SKM-1 treated with dmso at 0.1 percent for 144 hours (cell line): ENCODE measurements at regions not wholly inside any gene's neighbourhood (a gene's known extent, or its start where the extent isn't known, plus 50 kb on each side); places are given as distances from the start of the nearest gene placed in this dataset.
"Not testable (repeated sequence)": the region's sequence is repeated elsewhere in the genome, so short reads cannot be mapped to it uniquely, and the experiment has no call there.

Experiments
- DNase-seq: peaks from one replicate; lab custom pipeline; 2025; ENCODE audit not compliant: unreplicated experiment; lab: John Stamatoyannopoulos, UW

DNA sequence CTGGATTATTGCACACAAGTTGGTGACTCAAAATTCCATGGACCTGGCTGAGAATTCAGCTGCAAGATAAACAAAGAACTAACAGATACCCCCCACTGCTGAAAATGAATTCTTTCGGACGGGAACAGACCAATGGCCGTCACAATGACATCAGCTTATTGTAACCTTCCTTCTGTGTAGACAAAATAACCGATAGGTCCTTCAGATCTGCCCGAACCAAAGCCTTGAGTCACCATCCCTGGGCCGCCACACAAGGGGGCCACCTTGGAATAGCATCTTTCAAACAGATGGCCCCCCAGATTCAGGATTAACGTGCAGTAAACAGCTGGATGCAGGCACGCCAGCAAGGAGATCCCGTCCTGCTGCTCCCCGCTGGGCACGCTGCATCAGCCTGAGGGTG lies 214.0 kb upstream of the EXOC2 start:
- DNase-seq, result no peak

DNA sequence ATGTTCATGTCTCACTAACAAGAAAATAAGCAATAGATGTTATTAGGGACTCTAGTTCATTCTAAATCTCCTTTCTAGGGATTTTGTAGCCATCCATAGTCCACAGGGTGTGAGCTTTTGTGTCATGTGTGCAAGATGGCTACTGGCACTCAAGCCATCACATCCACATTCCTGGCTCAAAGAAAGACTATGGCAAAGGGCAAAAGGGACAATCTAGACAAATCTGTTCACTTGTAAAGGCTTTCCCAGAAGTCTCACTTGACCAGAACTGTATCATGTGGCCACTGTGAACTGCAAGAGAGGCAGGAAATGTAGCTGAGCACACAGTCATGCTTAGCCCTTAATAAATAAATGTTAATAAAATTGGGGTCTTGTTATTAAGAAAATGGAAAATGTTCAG lies 212.6 kb upstream of the EXOC2 start:
- DNase-seq, result no peak

DNA sequence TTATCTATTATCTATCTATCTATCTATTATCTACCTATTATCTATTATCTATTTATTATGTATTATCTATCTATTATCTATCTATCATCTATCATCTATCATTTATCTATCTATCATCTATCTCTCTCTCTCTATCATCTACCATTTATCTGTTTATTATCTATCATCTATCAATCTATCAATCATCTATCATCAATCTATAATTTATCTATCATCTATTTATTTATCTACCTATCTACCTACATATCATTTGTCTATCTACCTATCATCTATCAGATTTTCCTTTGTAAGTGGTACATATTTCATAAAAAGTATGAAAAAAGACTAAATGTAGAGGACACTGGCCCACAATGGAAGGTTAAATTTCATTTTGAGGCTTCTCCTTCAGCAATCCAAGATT lies 212.1 kb upstream of the EXOC2 start:
- DNase-seq, result no peak

- no peak for DNase-seq
Observed at GRCh38 chr6:903761-904160, 210.8 kb upstream of the EXOC2 start.

- DNase-seq, result no peak
Observed at GRCh38 chr6:901696-902460, 208.9 kb upstream of the EXOC2 start.

DNA sequence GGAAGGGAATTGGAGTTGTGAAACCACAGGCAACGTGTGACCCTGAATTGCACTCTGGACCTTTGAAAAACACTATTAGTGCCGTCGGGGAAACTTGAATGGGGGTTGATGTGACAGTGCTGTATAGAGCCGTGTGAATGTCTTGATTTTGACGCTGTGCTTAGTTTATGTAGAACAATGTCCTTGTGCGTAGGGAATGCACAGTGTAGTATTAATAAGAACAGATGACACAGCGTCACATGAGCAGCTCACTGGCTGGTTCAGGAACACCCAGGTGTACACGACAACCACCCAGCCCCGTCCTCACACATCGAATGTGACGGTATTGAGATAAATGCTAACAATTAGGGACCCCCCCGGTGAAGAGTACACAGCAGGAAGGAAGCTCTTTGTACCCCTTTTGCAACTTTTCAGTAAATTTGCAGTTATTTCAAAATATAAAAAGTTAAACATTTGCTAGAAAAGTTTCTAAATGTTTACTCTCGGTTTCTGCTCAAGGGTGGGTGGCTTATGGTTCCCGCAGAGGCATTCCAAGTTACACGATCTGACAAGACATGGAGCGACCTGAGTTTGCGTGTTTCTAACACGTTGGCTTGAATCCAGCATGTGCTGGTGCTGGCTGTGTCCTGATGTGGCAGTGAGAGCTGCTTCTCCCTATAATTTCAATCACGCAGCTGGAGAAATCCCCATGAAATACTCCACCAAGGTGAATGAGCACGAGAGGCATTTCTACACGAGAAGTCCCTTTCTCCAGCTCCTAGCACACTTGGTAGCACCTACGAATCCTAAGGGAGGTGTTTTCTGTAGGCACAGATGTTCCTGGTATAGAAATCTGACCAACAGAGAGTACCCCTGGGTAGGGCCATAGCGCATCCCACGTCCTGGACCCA lies 208.0 kb upstream of the EXOC2 start:
- no peak for DNase-seq

DNA sequence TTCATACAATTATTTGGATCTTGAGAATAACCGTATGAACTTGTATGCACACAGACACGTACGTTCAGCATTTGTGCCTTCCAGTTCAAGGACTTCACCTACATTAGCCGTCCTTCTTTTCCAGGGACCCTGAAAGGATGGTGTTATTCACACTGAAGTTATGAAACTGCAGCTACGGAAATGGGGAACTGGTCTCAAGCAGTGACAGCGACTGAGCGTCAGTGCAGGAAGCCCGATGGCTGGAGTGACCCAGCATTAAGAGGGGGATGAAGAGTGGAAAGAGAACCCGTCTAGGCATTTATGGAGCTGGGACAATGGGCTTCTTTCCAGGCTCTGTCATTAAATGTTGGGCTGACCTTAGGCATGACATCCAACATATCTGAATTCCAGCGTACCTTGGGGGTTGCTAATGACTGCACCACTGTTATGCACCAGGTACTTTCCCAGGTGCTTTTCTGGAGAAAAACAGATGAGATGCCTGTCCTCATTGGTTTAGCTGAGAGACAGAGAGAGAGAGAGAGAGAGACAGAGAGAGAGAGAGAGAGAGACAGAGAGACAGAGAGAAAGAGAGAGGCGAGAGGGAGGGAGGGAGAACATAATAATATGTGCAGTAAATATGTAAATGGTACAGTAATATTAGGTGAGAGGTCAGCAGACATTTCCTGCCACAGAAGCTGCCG lies 204.7 kb upstream of the EXOC2 start:
- DNase-seq, result no peak

DNA sequence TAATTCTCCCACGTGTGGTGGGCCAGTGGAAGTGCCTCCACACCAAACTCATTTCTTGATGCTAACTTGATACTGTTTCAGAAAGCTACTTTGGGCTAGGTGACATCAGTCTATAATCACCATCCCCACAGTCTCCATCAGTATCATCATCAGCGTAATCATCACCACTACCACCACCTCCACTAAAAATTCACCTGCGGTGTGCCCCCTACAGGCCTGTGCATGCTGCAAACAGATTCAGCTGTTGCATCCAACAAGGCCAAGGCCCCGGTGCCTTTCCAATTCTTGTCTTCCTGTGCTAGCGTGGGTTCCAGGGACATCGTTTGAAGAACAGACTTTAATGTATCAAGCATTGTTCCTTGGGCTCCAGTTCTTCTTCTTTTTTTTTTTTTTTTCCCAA lies 201.3 kb upstream of the EXOC2 start:
- DNase-seq, result no peak

- no peak for DNase-seq
Observed at GRCh38 chr6:890995-891394, 198.1 kb upstream of the EXOC2 start.

DNA sequence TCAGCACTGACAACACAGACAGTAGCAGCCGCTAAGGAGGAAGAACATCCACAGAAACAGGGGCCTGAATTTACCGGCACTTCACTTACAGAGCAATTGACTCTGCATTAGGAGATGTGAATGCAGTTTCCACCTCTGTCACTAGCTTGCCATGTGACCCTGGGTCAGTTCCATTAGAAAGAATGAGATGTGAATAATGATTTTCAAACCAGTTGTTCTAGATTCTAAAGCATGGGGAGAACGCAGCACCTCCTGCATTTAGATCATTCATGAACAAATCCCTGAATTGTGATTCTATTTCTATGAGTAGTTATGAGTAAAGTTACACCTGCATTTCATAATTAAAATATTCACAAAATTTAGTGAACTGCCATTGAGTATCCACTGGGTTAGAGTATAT lies 197.3 kb upstream of the EXOC2 start:
- DNase-seq, result no peak

DNA sequence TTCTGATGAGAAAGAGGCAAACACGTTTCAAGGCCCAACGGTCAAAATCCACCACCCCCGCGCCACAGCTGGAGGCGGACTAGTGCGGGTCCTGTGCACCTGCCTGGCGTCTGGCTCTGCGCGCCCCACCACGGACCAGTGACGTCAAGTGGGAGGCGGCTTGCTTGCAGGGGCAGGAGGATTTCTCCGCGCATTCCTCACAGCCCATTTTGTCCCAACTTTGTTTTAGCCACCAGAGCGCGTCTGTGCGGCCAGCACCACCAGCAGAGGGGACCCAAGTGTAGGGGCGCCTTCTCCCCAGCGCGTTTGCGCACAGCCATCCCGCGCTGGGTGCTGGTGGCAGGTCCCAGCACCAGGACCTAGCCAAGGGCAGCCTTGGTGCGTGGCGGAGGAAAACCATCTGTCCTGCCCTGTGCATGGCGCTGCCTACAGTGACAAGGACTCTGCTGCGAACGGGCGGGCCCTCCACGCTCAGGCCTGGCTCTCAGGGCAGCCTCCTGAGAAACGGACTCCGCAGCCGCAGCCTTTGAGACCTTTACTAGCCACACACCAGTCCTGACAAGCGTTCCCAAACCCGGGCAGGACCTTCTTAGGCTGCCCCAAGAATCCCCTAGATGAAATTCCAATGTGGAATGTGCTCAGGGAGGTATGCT lies 194.8 kb upstream of the EXOC2 start:
- DNase-seq, result no peak

GRCh38 chr6:886116-886515 lies 193.2 kb upstream of the EXOC2 start:
- not testable (repeated sequence) for DNase-seq

- DNase-seq, result no peak
Observed at GRCh38 chr6:885051-885590, 192.2 kb upstream of the EXOC2 start.

DNA sequence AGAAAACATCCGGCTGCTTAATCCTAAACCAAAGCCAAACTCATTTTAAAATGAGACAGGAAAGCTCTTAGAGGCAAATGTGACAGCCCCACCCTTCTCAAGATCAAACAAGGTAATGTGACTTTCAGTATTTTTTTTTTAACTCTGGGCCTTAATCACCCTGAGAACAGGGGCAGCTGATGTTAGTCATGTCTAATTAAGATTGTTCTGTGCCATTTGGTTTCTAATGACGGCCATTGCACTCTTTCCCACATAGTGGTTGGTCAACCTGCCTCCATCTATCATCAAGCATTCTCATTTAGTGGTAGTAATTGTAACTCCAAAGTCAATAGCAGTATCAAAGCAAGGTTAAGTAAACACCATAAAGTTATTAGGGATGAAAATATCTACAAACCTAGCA lies 191.6 kb upstream of the EXOC2 start:
- DNase-seq, result no peak

DNA sequence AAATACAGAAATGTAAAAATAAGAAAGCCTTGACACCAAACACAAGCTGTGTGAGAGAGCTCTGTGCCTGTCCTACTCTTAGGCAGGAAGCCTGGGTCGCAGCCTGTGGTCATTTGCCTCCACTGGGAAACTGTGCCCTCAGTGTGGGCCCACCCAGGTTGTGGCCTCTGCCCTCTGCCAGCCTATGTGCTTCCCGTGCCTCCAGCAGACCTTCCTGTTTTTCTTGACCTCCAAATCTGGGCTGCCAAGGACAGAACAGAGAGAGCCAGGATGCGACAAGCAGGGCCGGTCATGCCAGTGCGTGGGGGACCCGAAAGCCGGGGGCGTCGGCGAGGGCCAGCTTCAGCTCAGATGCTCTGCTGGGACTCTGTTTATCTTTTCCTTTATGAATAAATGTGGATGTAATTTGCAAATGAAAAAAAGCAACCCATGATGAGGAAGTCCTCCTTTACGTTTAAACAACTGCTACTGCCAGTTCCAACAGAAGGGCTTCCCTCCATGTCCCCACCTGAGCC lies 189.2 kb upstream of the EXOC2 start:
- DNase-seq, result no peak

- DNase-seq, result no peak
Observed at GRCh38 chr6:878179-878578, 185.2 kb upstream of the EXOC2 start.

GRCh38 chr6:875012-875411 lies 182.1 kb upstream of the EXOC2 start:
- DNase-seq, result no peak

DNA sequence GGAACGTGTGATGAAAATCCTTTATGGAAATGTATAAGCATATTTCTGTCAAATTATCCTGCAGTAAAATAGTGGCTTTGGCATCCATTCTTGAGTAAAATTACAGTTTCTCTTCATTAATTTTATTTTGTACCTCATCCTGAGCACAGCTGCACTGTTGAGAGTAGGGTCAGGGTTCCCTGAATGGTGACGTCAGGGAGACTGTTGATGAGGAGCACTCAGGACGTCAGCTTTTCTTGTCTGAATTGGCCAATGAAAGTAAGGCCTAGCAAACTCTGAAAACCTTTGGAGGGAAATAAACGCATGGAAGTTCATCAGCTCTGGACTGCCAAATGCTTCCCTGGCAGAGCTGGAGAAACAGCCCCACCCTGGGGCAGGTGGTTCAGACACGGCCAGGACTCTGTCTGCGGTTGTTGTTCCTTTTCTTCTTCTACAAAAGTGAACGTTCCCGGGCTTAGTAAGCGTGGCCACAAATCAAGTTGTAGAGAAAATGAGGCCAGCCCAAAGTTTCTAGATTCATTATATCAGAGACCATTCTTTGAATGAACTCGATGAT lies 179.7 kb upstream of the EXOC2 start:
- DNase-seq, result no peak

DNA sequence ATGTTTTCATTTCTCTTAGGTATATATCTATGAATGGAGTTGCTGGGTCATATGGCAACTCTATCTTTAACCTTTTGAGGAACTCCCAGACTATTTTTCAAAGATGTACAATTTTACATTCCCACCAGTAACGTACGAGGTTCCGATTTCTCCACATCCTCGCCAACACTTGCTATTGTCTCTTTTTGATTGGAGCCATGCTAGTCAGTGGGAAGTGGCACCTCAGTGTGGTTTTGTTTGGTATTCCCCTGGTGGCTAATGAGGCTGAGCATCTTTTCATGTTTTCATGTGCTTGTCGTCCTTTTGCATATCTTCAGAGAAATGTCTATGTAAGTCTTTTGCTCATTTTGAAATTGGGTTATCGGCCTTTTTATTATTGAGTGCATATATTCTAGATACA lies 178.6 kb upstream of the EXOC2 start:
- DNase-seq, result no peak

DNA sequence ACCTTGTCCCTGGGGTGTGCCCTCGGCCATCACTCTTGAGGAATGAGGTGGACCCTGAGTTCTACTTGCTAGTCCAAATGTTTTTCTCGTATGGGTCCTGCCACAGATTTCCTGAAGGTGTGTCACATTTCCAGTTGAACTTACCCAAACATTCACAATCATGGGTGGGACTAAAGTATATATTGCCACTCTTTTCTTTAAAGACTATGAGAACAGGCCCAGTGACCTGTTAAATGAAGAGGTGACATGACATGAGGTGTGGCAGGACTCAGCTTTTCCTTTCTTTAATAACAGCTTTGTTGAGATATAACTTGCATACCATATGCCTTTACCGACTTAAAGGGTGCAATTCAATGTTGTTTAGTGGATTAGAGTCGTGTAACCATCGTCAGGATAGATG lies 177.2 kb upstream of the EXOC2 start:
- DNase-seq, result no peak

DNA sequence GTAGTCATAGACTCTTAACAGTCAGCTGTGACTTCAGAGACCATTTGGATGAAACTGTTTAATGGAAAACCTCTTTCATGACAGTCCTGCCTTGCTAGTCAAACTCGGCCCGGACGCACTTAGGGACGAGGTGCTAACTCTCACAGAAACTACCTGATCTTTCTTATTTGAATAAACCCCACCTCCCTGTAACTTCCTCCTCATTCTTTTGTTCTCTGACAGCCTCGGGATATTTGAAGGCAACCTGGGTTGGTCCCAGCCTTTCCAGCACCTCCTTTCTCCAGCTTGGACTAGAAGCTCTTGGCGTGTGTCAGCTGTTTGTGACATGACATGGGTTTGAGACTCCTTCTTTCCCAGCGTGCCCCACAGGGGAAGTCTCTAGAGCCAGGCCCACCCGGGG lies 175.3 kb upstream of the EXOC2 start:
- DNase-seq, result no peak
